ENCODE measurements at regions not wholly inside any gene's neighbourhood (a gene's known extent, or its start where the extent isn't known, plus 50 kb on each side); places are given as distances from the start of the nearest gene placed in this dataset.
"Not testable (repeated sequence)": the region's sequence is repeated elsewhere in the genome, so short reads cannot be mapped to it uniquely, and the experiment has no call there.

GRCh38 chr2:63739180-63739579 lies 102.5 kb upstream of the UGP2 start:
- not testable (repeated sequence) for DNase-seq (ENCODE audit: low spot score)

GRCh38 chr2:63740020-63740419 lies 101.7 kb upstream of the UGP2 start:
- DNase-seq (ENCODE audit: low spot score) = no peak

- no peak for DNase-seq (ENCODE audit: low spot score)
These were observed 100.8 kb upstream of the UGP2 start for GRCh38 chr2:63740943-63741342.

DNA sequence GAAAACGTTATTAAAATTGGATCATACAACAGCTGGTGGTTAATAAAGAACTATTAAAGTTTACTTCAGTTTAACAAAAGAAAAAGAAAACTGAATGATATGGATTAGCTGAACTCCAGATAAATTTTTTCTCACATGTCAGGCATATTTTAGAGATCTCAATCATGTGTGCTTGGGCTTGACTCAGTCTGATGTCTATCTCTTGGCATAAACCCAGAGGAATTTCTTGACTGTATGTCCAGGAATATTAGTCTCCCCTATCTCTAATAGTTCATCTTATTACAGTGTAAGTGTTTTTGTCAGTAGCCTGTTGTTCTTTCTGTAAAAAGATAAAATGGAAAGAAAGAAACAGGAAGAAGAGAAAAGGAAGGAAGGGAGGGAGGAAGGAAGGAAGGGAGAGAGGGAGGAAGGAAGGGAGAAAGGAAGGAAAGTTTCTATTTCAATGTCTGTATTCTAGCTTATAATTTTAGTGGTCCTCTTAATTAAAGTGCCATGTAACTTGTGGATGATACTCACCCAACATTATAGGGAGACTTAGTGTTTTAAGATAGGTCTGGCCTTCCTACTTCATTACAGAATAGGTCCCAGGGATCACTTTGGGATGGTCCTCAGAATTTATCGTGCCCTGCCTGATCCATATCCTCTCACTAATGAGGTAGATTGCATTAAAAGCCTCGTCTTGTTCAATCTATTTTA lies 99.7 kb upstream of the UGP2 start:
- no peak for DNase-seq (ENCODE audit: low spot score)

DNA sequence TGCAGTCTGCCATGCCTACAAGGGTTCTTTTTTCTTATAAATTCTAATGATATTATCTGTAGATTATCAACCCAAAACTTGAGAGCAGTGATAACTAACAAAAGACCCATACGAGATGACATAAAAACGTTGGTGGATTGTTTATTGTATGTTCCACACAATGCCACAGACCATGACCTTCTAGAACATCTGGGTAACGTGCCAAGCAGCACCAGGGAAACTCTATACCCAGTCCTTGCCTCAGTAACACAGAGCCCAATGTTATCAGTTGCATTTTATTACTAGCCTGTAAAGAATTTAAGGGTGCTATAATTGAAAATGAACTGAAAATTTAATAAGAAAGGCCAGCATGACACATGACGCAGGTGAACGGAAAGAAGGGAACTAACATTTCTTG lies 99.1 kb upstream of the UGP2 start:
- no peak for DNase-seq (ENCODE audit: low spot score)

DNA sequence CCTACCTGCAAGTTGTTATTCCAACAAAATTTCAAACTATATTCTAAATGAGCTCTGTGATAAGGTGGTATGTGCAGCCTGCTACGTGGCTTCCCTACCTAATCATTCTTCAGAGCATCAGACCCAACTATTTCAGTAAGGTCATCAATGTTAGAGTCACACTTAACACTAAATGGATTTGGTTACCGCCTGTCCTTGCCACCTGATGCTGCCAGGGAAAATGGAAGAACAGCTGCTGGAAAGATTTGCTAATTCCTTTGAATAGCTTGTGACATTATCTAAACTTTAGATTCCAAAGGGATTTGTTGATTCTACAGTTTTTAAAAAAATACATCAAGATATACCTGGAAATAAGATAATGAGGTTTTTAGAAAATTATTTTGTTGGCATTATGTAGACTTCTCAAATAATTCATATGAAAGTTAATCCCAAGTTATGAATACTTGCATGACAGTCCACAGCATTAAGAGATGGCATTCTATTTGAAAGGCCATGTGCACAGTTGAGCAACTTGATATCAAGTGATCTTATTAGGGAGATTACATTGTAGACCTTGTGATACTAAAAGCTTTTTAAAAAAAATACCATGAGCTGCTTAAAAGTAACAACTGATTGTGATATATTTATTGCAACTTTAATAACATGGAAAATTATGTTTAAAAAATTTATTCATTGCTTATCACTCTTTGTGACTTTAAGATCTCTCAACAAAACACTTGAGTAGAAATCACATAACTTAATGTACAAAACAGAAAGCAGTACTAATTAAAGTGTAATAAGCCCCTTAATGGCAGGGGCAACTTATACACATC lies 98.3 kb upstream of the UGP2 start:
- DNase-seq (ENCODE audit: low spot score) = no peak

GRCh38 chr2:63743982-63744966 lies 97.4 kb upstream of the UGP2 start:
- DNase-seq (ENCODE audit: low spot score) = no peak

- DNase-seq (ENCODE audit: low spot score) = not testable (repeated sequence)
These were observed 95.1 kb upstream of the UGP2 start for GRCh38 chr2:63746548-63746947.

- DNase-seq (ENCODE audit: low spot score) = no peak
These were observed 89.8 kb upstream of the UGP2 start for GRCh38 chr2:63751901-63752300.

DNA sequence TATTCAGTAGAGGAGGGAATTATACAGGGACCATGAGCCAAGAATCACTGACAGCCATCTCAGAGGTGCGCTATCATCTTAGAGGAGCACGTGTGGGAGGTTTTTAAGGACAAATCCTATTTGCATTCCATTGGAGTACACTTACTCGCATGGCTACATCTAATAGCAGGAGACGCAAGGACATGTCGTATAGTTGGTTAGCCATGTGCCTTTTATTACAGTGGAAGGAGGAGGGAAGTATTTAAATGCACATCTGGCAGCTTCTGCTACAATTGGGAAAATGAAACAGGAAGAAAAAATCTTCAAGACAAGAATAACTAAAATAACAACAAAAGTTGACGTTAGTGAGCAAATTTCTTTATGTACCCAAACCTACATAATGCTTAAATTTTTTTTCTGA lies 86.5 kb upstream of the UGP2 start:
- DNase-seq (ENCODE audit: low spot score) = peak; percentile 52

DNA sequence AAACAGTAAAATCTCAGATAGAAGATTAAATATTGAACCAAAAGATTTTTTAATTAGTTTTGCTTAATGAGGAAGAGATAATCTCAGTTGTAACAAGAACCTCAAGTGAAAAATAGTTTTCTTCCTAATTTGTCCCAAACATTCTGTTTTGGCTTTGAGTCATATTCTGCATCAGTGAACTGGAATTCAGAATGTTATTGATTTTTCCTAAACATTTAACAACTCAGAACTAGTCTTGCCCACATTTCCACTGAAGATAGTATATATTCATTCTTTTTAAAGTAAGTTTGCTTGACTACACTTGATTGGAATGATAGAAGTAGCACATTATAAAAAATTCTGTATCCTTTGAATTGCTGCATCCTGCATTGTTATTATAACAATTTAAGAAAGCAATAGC lies 85.7 kb upstream of the UGP2 start:
- no peak for DNase-seq (ENCODE audit: low spot score)

DNA sequence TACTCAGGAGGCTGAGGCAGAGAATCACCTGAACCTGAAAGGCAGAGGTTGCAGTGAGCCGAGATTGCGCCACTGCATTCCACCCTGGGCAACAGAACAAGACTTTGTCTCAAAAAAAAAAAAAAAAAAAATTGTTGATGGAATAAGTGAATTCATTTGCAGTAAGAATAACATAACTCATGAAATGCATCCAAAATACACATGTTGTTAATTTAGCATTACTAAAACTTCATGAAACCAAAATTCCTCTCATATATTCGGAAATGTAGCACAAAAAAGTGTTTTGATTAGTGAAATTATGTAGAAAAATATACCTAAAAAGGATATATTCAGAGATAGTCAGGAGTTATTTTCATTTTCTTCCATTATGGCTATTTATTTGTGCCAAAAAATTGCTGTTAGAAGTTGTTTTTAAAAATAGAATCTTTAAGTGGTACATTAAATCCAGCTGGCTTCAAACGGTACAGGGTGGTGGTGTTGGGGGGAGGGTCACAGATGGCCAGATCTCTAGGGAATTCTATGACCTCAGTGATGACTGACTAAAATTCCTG lies 78.2 kb upstream of the UGP2 start:
- no peak for DNase-seq (ENCODE audit: low spot score)

DNA sequence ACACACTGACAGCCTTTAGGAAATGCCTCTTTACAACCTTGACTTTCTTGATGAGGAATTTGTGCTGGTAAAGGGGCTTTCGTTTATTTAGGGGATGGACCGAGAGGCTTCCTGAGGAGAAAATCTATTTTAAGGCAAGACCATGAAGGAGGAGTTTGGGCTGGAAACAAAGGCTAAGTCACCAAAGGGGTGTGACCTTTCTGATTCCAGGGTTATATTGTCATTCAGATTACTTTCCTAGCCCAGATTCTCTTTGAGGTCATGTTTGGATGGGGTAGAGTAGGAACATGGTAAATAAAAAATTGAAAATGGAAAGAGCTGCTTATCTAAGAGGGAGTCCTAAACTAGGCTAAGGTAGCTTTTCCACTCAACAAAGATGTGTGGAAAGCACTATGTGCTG lies 77.1 kb upstream of the UGP2 start:
- DNase-seq (ENCODE audit: low spot score) = no peak

GRCh38 chr2:63765117-63765516 lies 76.6 kb upstream of the UGP2 start:
- DNase-seq (ENCODE audit: low spot score) = no peak

- DNase-seq (ENCODE audit: low spot score) = no peak
These were observed 74.4 kb upstream of the UGP2 start for GRCh38 chr2:63767307-63767706.

GRCh38 chr2:63768051-63768450 lies 73.6 kb upstream of the UGP2 start:
- DNase-seq (ENCODE audit: low spot score) = no peak

GRCh38 chr2:63769915-63770314 lies 71.8 kb upstream of the UGP2 start:
- DNase-seq (ENCODE audit: low spot score) = no peak

- no peak for DNase-seq (ENCODE audit: low spot score)
These were observed 69.6 kb upstream of the UGP2 start for GRCh38 chr2:63772061-63772460.

GRCh38 chr2:63775191-63775590 lies 66.5 kb upstream of the UGP2 start:
- no peak for DNase-seq (ENCODE audit: low spot score)

GRCh38 chr2:63776382-63776781 lies 65.3 kb upstream of the UGP2 start:
- DNase-seq (ENCODE audit: low spot score) = no peak

DNA sequence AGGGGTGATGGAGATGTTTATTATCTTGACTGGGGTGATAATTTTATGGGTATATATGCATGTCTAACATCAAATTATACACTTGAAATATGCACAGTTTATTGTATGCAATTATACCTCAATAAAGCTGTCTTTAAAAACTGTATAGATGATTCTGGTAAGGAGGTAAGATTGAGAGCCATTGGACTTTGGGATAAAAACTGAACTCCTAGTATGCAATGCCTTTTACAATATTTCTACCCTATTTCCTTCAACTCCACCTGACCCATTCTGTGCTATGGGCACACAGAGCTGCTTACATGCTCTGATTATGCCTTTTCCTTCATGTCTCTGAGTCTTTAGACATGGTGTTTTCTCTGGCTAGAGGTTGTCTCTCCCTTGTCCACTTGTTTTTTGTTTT lies 63.9 kb upstream of the UGP2 start:
- no peak for DNase-seq (ENCODE audit: low spot score)

DNA sequence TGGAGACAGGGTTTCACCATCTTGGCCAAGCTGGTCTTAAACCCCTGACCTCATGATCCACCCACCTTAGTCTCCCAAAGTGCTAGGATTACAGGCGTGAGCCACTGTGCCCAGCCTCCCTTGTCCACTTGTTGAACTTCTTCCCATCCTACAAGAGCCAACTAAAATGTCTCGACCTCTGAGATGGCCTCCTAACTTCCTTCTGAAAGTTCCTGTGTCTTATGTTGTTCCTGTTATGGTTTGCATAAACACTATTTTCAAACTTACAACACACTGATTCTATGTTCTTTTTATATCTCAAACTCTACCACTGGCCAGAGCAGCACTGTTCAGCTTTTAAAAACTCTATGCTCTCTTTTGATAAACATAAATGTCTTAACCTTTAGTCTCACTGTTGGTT lies 63.3 kb upstream of the UGP2 start:
- no peak for DNase-seq (ENCODE audit: low spot score)

Measured in NAMALWA (cell line).